Choroid plexus epithelial cell (primary cell): ENCODE measurements at regions not wholly inside any gene's neighbourhood (a gene's known extent, or its start where the extent isn't known, plus 50 kb on each side); places are given as distances from the start of the nearest gene placed in this dataset.
A peak's percentile ranks its signal among the peaks of the same experiment; 100 is the strongest.

Experiments
- DNase-seq: peaks from one replicate; pipeline ENCODE4 v3.0.0-alpha.2; 2010; ENCODE audit warnings: low read depth
- H3K4me3 ChIP-seq: 2 replicates; pipeline ENCODE4 v1.5.1; 2011; ENCODE audit warnings: low read depth, mild to moderate bottlenecking, control low read depth, low read length, moderate library complexity
- TF ChIP-seq, protein P1 (sequence below): conservative IDR thresholded peaks from 2 replicates; pipeline ENCODE4 v1.5.1; 2011; ENCODE audit warnings: low read depth, mild to moderate bottlenecking, control low read depth, inconsistent platforms, low read length, moderate library complexity

DNA sequence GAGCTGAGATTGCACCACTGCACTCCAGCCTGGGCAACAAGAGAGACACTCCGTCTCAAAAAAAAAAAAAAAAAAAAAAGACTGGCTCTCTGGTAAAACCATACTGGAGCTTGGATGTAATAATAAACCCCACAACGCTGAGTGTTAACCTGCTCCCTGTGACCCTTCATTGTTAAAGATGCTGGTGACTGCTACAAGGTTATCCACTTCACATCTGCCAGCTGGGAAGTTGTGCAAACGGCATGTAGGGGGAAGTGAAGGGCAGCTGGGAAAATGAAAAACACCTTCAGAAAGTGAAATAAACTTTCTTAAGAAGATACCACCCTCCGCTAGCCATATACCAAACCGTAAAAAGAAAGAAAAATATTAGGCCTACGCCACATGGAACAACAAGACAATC lies 131.0 kb upstream of the NUDT7 start:
- TF ChIP-seq, protein P1, sequence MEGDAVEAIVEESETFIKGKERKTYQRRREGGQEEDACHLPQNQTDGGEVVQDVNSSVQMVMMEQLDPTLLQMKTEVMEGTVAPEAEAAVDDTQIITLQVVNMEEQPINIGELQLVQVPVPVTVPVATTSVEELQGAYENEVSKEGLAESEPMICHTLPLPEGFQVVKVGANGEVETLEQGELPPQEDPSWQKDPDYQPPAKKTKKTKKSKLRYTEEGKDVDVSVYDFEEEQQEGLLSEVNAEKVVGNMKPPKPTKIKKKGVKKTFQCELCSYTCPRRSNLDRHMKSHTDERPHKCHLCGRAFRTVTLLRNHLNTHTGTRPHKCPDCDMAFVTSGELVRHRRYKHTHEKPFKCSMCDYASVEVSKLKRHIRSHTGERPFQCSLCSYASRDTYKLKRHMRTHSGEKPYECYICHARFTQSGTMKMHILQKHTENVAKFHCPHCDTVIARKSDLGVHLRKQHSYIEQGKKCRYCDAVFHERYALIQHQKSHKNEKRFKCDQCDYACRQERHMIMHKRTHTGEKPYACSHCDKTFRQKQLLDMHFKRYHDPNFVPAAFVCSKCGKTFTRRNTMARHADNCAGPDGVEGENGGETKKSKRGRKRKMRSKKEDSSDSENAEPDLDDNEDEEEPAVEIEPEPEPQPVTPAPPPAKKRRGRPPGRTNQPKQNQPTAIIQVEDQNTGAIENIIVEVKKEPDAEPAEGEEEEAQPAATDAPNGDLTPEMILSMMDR, result no peak
- no peak overlapping the region for H3K4me3 ChIP-seq
- DNase-seq, result no peak

DNA sequence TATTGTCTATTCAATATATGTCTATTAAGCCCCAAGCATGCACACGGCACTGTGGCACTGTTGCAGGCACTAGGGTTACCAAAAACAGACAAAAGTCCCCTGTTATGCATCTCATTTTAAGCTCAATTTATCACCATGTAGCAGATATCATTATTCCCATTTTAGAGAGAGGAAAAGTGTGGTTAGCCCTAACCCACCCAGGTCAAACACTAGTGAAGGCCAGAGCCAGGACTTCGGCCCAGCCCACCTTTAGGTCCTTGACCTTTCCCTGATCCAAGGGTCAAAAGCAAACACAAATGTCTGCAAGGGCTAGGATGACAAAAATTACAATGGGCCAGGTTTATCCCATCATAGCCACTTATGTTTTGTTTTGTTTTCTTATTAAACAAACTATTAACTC lies 130.3 kb upstream of the NUDT7 start:
- H3K4me3 ChIP-seq, result no peak overlapping the region
- no peak for DNase-seq
- TF ChIP-seq, protein P1, result no peak

DNA sequence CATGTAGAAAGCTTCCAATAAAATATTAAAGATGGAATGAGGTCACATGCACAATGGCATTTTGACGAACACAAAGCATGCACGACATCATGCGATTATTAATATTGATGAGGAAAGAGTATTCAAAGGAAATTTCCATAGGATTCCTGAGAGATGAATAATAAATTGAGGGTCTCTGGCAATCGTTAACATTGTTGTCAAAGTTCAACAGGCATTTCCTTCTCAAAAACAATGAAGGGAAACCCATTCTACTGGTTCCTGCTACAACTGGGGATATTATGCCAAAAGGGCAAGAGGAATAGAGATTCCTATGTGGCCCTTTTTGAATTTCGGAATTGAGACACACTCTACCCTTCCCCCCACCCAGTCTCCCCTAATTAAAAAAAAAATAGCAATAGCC lies 128.3 kb upstream of the NUDT7 start:
- no peak for DNase-seq
- no peak overlapping the region for H3K4me3 ChIP-seq
- TF ChIP-seq, protein P1, result no peak

DNA sequence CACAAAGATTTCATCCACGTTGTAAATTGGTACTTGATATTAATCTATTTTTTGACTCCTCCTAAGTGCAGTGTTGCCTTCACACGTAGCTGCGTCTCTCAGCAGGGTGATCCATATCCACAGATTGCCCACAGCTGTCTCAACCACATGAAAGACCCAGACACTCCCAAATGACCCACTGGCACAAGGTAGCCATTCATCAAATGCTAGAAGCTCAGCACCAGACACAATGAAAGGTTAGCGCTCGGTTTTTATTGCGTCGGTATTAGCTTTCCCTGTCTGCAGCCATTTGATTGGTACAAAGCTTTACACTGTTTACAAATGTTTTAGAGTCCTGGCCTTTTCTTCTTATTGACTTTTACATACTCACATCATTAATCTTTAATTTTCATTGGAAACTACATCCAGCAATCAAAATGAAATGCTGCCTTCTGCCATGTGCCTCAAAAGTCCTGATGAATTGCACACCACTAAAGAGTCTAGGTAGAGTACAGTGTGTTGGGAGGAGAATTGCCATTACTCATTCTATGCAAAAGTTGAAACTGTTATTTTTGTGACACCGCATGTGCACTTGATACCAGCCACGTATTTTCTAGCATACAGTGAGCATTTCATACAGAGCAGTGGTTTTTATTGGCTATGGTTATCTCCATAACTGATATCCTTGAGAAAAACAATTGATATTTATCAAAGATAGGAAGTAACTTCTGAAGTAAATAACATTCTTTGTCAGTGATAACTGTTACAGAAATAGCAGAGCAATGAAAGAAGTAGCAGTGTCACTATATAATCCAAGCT lies 127.3 kb upstream of the NUDT7 start:
- DNase-seq, result no peak
- no peak overlapping the region for H3K4me3 ChIP-seq
- TF ChIP-seq, protein P1, result no peak

DNA sequence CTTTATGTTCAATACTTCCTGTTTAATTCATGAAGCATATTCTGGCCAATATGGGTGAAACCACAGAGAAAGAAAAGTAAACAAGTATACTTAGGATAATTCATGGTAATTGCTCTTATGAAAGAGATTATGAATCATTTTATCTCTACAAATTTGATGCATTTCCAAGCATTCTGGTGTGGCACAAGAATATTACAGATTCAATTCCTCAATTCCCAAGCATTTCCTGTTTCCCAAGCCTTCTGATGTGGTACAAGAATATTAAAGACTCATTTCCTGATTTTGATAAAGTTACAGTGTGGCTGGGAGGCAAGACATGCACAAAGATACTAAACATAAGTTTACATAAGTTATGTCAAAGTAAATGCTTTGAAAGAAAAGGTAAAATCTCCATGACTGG lies 126.1 kb upstream of the NUDT7 start:
- H3K4me3 ChIP-seq, result no peak overlapping the region
- peak; percentile 65 for DNase-seq
- TF ChIP-seq, protein P1, result no peak

DNA sequence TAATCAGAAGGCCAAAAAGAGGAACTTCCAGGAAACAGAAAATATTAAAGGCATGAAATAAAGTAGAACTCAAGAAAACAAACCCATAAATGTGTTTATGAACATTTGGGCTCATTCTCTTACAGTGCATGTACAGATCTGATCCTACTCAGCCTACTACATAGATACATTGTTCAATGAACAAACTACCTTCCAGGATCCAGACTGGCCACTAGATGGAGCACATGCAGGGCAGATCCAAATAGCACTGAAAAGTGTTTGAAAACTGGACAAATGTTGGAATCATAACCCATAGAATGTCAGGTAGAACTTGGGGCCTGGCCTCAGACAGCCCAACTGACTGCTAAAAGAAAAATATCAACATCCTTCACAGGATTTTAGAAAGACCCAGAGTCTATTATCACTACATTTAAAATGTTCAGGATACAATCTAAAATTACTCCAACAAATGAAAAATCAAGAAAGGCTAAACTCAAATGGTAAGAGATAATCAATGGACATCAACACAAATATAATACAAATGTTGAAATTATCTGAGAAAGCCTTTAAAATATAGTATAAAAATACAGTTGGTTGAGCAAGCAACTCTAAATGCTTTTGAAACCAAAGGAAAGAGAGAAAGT lies 122.4 kb upstream of the NUDT7 start:
- TF ChIP-seq, protein P1, result peak; percentile 97
- no peak overlapping the region for H3K4me3 ChIP-seq
- DNase-seq, result peak; percentile 78

DNA sequence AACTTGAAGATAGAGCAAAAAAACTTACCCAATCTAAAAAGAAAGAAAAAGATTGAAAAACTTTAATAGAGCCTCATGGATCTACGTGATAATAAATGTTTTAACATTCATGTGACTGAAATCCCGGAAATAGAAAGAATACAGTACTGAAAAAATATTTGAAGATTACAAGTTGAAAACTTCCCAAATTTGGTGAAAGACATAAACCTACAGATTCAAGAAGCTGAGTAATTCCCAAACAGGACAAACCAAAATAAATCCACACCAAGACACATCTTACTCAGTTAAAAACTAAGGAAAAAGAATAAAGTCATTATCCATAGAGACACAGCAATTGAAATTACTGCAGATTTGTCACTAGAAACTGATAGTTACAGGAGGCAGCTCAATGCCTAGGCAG lies 121.8 kb upstream of the NUDT7 start:
- TF ChIP-seq, protein P1, result no peak
- no peak for DNase-seq
- no peak overlapping the region for H3K4me3 ChIP-seq
